HG03520 (cell line): ENCODE measurements at regions not wholly inside any gene's neighbourhood (a gene's known extent, or its start where the extent isn't known, plus 50 kb on each side); places are given as distances from the start of the nearest gene placed in this dataset.

Experiments
- ATAC-seq: cut with Tn5 transposase; IDR thresholded peaks from one replicate; pipeline ENCODE4 v1.9.1; 2021; ENCODE audit warnings: mild to moderate bottlenecking, moderate library complexity; ENCODE audit not compliant: unreplicated experiment

- no peak for ATAC-seq
Observed at GRCh38 chr19:30757104-30757836, 385.1 kb downstream of the ZNF536 start.

GRCh38 chr19:30755581-30755980 is 383.4 kb downstream of the ZNF536 start:
- ATAC-seq = no peak

GRCh38 chr19:30754162-30754561 is 382.0 kb downstream of the ZNF536 start:
- no peak for ATAC-seq

GRCh38 chr19:30752876-30753275 is 380.7 kb downstream of the ZNF536 start:
- ATAC-seq = no peak

- no peak for ATAC-seq
Observed at GRCh38 chr19:30752201-30752600, 380.0 kb downstream of the ZNF536 start.

GRCh38 chr19:30745476-30745985 is 373.3 kb downstream of the ZNF536 start:
- ATAC-seq = no peak

GRCh38 chr19:30744741-30745475 is 372.7 kb downstream of the ZNF536 start:
- ATAC-seq = no peak

- ATAC-seq = no peak
Observed at GRCh38 chr19:30743702-30744101, 371.5 kb downstream of the ZNF536 start.

GRCh38 chr19:30743011-30743410 is 370.8 kb downstream of the ZNF536 start:
- no peak for ATAC-seq

- no peak for ATAC-seq
Observed at GRCh38 chr19:30742406-30742938, 370.3 kb downstream of the ZNF536 start.

- ATAC-seq = no peak
Observed at GRCh38 chr19:30741566-30741965, 369.4 kb downstream of the ZNF536 start.

GRCh38 chr19:30739394-30739793 is 367.2 kb downstream of the ZNF536 start:
- no peak for ATAC-seq

- no peak for ATAC-seq
Observed at GRCh38 chr19:30738047-30738446, 365.9 kb downstream of the ZNF536 start.

GRCh38 chr19:30734669-30735068 is 362.5 kb downstream of the ZNF536 start:
- ATAC-seq = no peak

- ATAC-seq = no peak
Observed at GRCh38 chr19:30733826-30734550, 361.8 kb downstream of the ZNF536 start.

GRCh38 chr19:30731591-30731990 is 359.4 kb downstream of the ZNF536 start:
- ATAC-seq = no peak

GRCh38 chr19:30729451-30729850 is 357.3 kb downstream of the ZNF536 start:
- ATAC-seq = no peak

GRCh38 chr19:30722761-30723160 is 350.6 kb downstream of the ZNF536 start:
- ATAC-seq = no peak

- ATAC-seq = no peak
Observed at GRCh38 chr19:30722186-30722585, 350.0 kb downstream of the ZNF536 start.

GRCh38 chr19:30719999-30720345 is 347.8 kb downstream of the ZNF536 start:
- no peak for ATAC-seq
